ENCODE measurements at regions not wholly inside any gene's neighbourhood (a gene's known extent, or its start where the extent isn't known, plus 50 kb on each side); places are given as distances from the start of the nearest gene placed in this dataset.

GRCh38 chr4:137076908-137077307 lies 455.4 kb downstream of the PCDH18 start:
- TF ChIP-seq GATA1 (IDR thresholded peaks at IDR 0.05; ENCODE audit: low read depth, low read length): no peak
- TF ChIP-seq POLR2A (IDR thresholded peaks at IDR 0.05; ENCODE audit: low read length): no peak
- no peak for DNase-seq

- DNase-seq: no peak
- TF ChIP-seq GATA1 (IDR thresholded peaks at IDR 0.05; ENCODE audit: low read depth, low read length) (no peak), POLR2A (IDR thresholded peaks at IDR 0.05; ENCODE audit: low read length) (no peak)
These were observed 456.7 kb downstream of the PCDH18 start for GRCh38 chr4:137075586-137075985.

- no peak for TF ChIP-seq GATA1 (IDR thresholded peaks at IDR 0.05; ENCODE audit: low read depth, low read length)
- no peak for TF ChIP-seq POLR2A (IDR thresholded peaks at IDR 0.05; ENCODE audit: low read length)
- DNase-seq: no peak
These were observed 461.7 kb downstream of the PCDH18 start for GRCh38 chr4:137070614-137071013.

- no peak for DNase-seq
- TF ChIP-seq GATA1 (IDR thresholded peaks at IDR 0.05; ENCODE audit: low read depth, low read length) (no peak), POLR2A (IDR thresholded peaks at IDR 0.05; ENCODE audit: low read length) (no peak)
These were observed 462.8 kb downstream of the PCDH18 start for GRCh38 chr4:137069473-137069872.

GRCh38 chr4:137067735-137068134 lies 464.6 kb downstream of the PCDH18 start:
- TF ChIP-seq POLR2A (IDR thresholded peaks at IDR 0.05; ENCODE audit: low read length) (no peak), GATA1 (IDR thresholded peaks at IDR 0.05; ENCODE audit: low read depth, low read length) (no peak)
- DNase-seq: no peak

- TF ChIP-seq GATA1 (IDR thresholded peaks at IDR 0.05; ENCODE audit: low read depth, low read length): no peak
- no peak for TF ChIP-seq POLR2A (IDR thresholded peaks at IDR 0.05; ENCODE audit: low read length)
- DNase-seq: no peak
These were observed 467.0 kb downstream of the PCDH18 start for GRCh38 chr4:137065311-137065710.

- DNase-seq: no peak
- no peak for TF ChIP-seq POLR2A (IDR thresholded peaks at IDR 0.05; ENCODE audit: low read length)
- no peak for TF ChIP-seq GATA1 (IDR thresholded peaks at IDR 0.05; ENCODE audit: low read depth, low read length)
These were observed 468.3 kb downstream of the PCDH18 start for GRCh38 chr4:137063961-137064360.

GRCh38 chr4:137043184-137043583 lies 489.1 kb downstream of the PCDH18 start:
- TF ChIP-seq GATA1 (IDR thresholded peaks at IDR 0.05; ENCODE audit: low read depth, low read length): no peak
- no peak for TF ChIP-seq POLR2A (IDR thresholded peaks at IDR 0.05; ENCODE audit: low read length)
- no peak for DNase-seq

GRCh38 chr4:137039370-137039769 lies 492.9 kb downstream of the PCDH18 start:
- DNase-seq: no peak
- TF ChIP-seq POLR2A (IDR thresholded peaks at IDR 0.05; ENCODE audit: low read length): no peak
- TF ChIP-seq GATA1 (IDR thresholded peaks at IDR 0.05; ENCODE audit: low read depth, low read length): no peak

GRCh38 chr4:137032222-137032621 lies 500.1 kb downstream of the PCDH18 start:
- TF ChIP-seq POLR2A (IDR thresholded peaks at IDR 0.05; ENCODE audit: low read length) (no peak), GATA1 (IDR thresholded peaks at IDR 0.05; ENCODE audit: low read depth, low read length) (no peak)

GRCh38 chr4:137029026-137029425 lies 503.3 kb downstream of the PCDH18 start:
- no peak for DNase-seq

More at GRCh38 chr4:137032222-137032621, 500.1 kb downstream of the PCDH18 start:
- DNase-seq: no peak

GRCh38 chr4:137025484-137026059 lies 506.7 kb downstream of the PCDH18 start:
- no peak for TF ChIP-seq GATA1 (IDR thresholded peaks at IDR 0.05; ENCODE audit: low read depth, low read length)
- TF ChIP-seq POLR2A (IDR thresholded peaks at IDR 0.05; ENCODE audit: low read length): no peak
- no peak for DNase-seq

More at GRCh38 chr4:137029026-137029425, 503.3 kb downstream of the PCDH18 start:
- TF ChIP-seq POLR2A (IDR thresholded peaks at IDR 0.05; ENCODE audit: low read length) (no peak), GATA1 (IDR thresholded peaks at IDR 0.05; ENCODE audit: low read depth, low read length) (no peak)

GRCh38 chr4:137015426-137016409 lies 516.6 kb downstream of the PCDH18 start:
- no peak for DNase-seq
- no peak for TF ChIP-seq POLR2A (IDR thresholded peaks at IDR 0.05; ENCODE audit: low read length)
- no peak for TF ChIP-seq GATA1 (IDR thresholded peaks at IDR 0.05; ENCODE audit: low read depth, low read length)

GRCh38 chr4:137000432-137000831 lies 531.9 kb downstream of the PCDH18 start:
- no peak for DNase-seq
- TF ChIP-seq POLR2A (IDR thresholded peaks at IDR 0.05; ENCODE audit: low read length) (no peak), GATA1 (IDR thresholded peaks at IDR 0.05; ENCODE audit: low read depth, low read length) (no peak)

All from erythroblast (primary cell).